HepG2 (cell line): ENCODE measurements at regions not wholly inside any gene's neighbourhood (a gene's known extent, or its start where the extent isn't known, plus 50 kb on each side); places are given as distances from the start of the nearest gene placed in this dataset.

Experiments
- ATAC-seq: fragments of 200-7000 bp; cut with Tn5 transposase; 3 replicates; pipeline ENCODE4 v1.9.1; 2020; ENCODE audit warnings: mild to moderate bottlenecking, moderate library complexity
- BruUV-seq: library from RNA; stranded (reverse); fragments of 400-500 nt; replicated peaks from 2 replicates; lab custom pipeline; 2021; lab: Mats Ljungman, UMichigan
- CTCF ChIA-PET: fragments of 300-600 bp; formaldehyde crosslinking; extraction: SDS; loops from one replicate; lab custom pipeline; 2021; ENCODE audit warnings: low total read pairs, inconsistent platforms, low intra/inter-chr PET ratio; lab: Yijun Ruan, JAX
- POLR2A ChIA-PET: fragments of 350-600 bp; sonication (Branson Sonifier 250); formaldehyde crosslinking; loops from one replicate; lab custom pipeline; 2020; ENCODE audit warnings: antibody characterized with exemption, inconsistent platforms; lab: Yijun Ruan, JAX
- DNase-seq: peaks from one replicate; pipeline ENCODE4 v3.0.0-alpha.2; 2015; ENCODE audit warnings: low spot score
- FAIRE-seq: peaks from 3 replicates; lab custom pipeline; 2011; peaks lifted over from hg19 to GRCh38; lab: Jason Lieb, UNC
- H2AFZ ChIP-seq: one replicate; pipeline ENCODE4 v1.6.1; 2011; ENCODE audit warnings: low read length, inconsistent platforms
- H3K27ac ChIP-seq: fragments of 300-600 bp; 3 replicates; pipeline ENCODE4 v1.8.0; 2011; ENCODE audit warnings: mixed run types, mild to moderate bottlenecking, mixed read lengths, low read length, inconsistent platforms; ENCODE audit not compliant: insufficient read depth; ENCODE audit errors: extremely low read length
- H3K27me3 ChIP-seq, 2 experiments: fragments of 200-600 bp in 1 of 2; 2 replicates in 1 of 2; 3 replicates in 1 of 2; pipeline versions ENCODE4 v1.6.0 to v1.8.0; 2011; ENCODE audit warnings: low read length in 2 of 2, mild to moderate bottlenecking in 2 of 2, moderate library complexity in 2 of 2, inconsistent platforms in 1 of 2; ENCODE audit not compliant: insufficient read depth in 2 of 2, control insufficient read depth in 1 of 2
- H3K36me3 ChIP-seq, 2 experiments: fragments of 200-600 bp in 1 of 2; replicated peaks in 1 of 2; 2 replicates in 1 of 2; 3 replicates in 1 of 2; pipeline versions ENCODE4 v1.5.1 to v1.8.0; 2011; ENCODE audit warnings: low read length in 2 of 2, inconsistent platforms in 1 of 2; ENCODE audit not compliant: insufficient read depth in 2 of 2, control insufficient read depth in 1 of 2
- H3K4me1 ChIP-seq: 2 replicates; pipeline ENCODE4 v1.5.1; 2012; ENCODE audit warnings: low read length, inconsistent platforms; ENCODE audit not compliant: insufficient read depth
- H3K4me2 ChIP-seq: 2 replicates; pipeline ENCODE4 v1.6.0; 2011; ENCODE audit warnings: low read depth, low read length, inconsistent platforms
- H3K4me3 ChIP-seq, 3 experiments: fragments of 200-600 bp in 1 of 3; sonication (generic), shearing (Covaris generic) in 1 of 3; replicated peaks in 1 of 3; 2 replicates each; pipeline ENCODE4 v1.5.1; 2011 to 2016; ENCODE audit warnings: low read length in 3 of 3, inconsistent platforms in 2 of 3, low read depth in 2 of 3, mild to moderate bottlenecking in 2 of 3, control low read depth in 1 of 3, mixed read lengths in 1 of 3; ENCODE audit not compliant: insufficient read depth in 1 of 3
- H3K79me2 ChIP-seq: one replicate; pipeline ENCODE4 v1.6.1; 2011; ENCODE audit warnings: low read length, inconsistent platforms; ENCODE audit not compliant: insufficient read depth
- H3K9ac ChIP-seq: 2 replicates; pipeline ENCODE4 v1.6.0; 2011; ENCODE audit warnings: mild to moderate bottlenecking, low read depth, low read length, inconsistent platforms; ENCODE audit not compliant: insufficient read depth
- H3K9me3 ChIP-seq: 2 replicates; pipeline ENCODE4 v1.5.1; 2012; ENCODE audit warnings: mild to moderate bottlenecking, low read length
- H4K20me1 ChIP-seq: 2 replicates; pipeline ENCODE4 v1.6.0; 2011; ENCODE audit warnings: inconsistent platforms, mild to moderate bottlenecking, low read length, moderate library complexity; ENCODE audit not compliant: insufficient read depth
- HNRNPL ChIP-seq: fragments of 200-400 bp; formaldehyde crosslinking; IDR thresholded peaks from 2 replicates; pipeline ENCODE4 v1.6.1; 2017; ENCODE audit warnings: mild to moderate bottlenecking, low read depth, low read length
- KAT7 ChIP-seq: IDR thresholded peaks from 2 replicates; pipeline ENCODE4 v1.6.1; 2018; ENCODE audit warnings: borderline replicate concordance, missing compliant biosample characterization
- MAZ ChIP-seq, 2 experiments: sonication (generic) in 1 of 2; formaldehyde crosslinking in 1 of 2; IDR thresholded peaks; 2 replicates each; pipeline versions ENCODE4 v1.5.0 to v1.6.1; 2012 to 2020; ENCODE audit warnings: low read depth in 2 of 2, mild to moderate bottlenecking in 2 of 2, borderline replicate concordance in 1 of 2, improper control_type of control experiment in 1 of 2, low read length in 1 of 2, missing genetic modification reagents in 1 of 2, moderate library complexity in 1 of 2
- NFYB ChIP-seq: sonication (generic); formaldehyde crosslinking; IDR thresholded peaks from 2 replicates; pipeline ENCODE4 v1.4.0; 2020; ENCODE audit warnings: missing genetic modification reagents
- PHF21A ChIP-seq: sonication (generic); formaldehyde crosslinking; IDR thresholded peaks from 2 replicates; pipeline ENCODE4 v1.5.0; 2020; ENCODE audit warnings: mild to moderate bottlenecking, missing genetic modification reagents
- WGBS: methylation state at CpG from one replicate; pipeline ENCODE4 v1.1.6; 2017; ENCODE audit warnings: low lambda C conversion rate; 5-methylcytosine and 5-hydroxymethylcytosine counted together
- in situ Hi-C: cut with HindIII; loops from 2 replicates; pipeline ENCODE4 v1.10.0; 2017; ENCODE audit warnings: low pct_unique_long_range_greater_than_20kb; ENCODE audit not compliant: extremely low pct_ligation_motif_present
- intact Hi-C: fragments of 100-400 bp; cut with micrococcal nuclease; formaldehyde crosslinking; loops from one replicate; pipeline ENCODE4 v1.10.0; 2022; ENCODE audit not compliant: unreplicated experiment
- TF ChIP-seq, protein P1 (sequence below): sonication (generic); formaldehyde crosslinking; IDR thresholded peaks from 2 replicates; pipeline ENCODE4 v1.9.0; 2021; ENCODE audit warnings: missing genetic modification reagents, mild to moderate bottlenecking, borderline replicate concordance
- TF ChIP-seq, protein P2 (sequence below): sonication (generic); formaldehyde crosslinking; IDR thresholded peaks from 2 replicates; pipeline ENCODE4 v1.4.0; 2020; ENCODE audit warnings: mild to moderate bottlenecking, missing genetic modification reagents, borderline replicate concordance
- TF ChIP-seq, protein P3 (sequence below): sonication (generic); formaldehyde crosslinking; IDR thresholded peaks from 2 replicates; pipeline ENCODE4 v1.5.0; 2020; ENCODE audit warnings: missing genetic modification reagents

DNA sequence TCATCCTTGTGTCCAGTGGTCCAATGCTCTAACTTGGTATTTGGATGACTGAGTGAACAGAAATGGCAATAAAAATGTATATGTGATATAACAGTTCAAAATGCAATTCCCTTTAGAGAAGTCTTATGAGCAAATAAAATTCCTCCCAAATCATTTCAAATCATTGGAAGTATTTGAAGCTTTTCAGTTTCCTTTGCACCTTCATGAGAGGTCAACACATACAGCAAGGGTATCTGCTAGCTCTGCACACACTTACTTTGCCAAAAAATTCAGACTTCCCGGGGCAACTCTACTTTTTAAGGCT, 423.7 kb downstream of the ATP23 start:
- DNase-seq (no peak), ATAC-seq (no peak), FAIRE-seq (no peak)
- no peak overlapping the region for H3K4me3 ChIP-seq
- no TSS peak for BruUV-seq
- H3K27ac ChIP-seq, result no peak overlapping the region
- CTCF ChIA-PET, result no interaction called here
- in situ Hi-C loops, result no loop called here
- no peaks in the 10 kb centered on the region for H3K9me3 ChIP-seq
- no peaks in the 10 kb centered on the region for H3K27me3 ChIP-seq
- H3K4me1 ChIP-seq, result no peaks in the 10 kb centered on the region
- TF ChIP-seq NFYB (CRISPR knock-in tag), result no peak
- TF ChIP-seq, protein P1, sequence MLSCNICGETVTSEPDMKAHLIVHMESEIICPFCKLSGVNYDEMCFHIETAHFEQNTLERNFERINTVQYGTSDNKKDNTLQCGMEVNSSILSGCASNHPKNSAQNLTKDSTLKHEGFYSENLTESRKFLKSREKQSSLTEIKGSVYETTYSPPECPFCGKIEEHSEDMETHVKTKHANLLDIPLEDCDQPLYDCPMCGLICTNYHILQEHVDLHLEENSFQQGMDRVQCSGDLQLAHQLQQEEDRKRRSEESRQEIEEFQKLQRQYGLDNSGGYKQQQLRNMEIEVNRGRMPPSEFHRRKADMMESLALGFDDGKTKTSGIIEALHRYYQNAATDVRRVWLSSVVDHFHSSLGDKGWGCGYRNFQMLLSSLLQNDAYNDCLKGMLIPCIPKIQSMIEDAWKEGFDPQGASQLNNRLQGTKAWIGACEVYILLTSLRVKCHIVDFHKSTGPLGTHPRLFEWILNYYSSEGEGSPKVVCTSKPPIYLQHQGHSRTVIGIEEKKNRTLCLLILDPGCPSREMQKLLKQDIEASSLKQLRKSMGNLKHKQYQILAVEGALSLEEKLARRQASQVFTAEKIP (CRISPR knock-in tag), result no peak
- no peak for TF ChIP-seq KAT7 (CRISPR knock-in tag)
- no peak for TF ChIP-seq MAZ (IDR thresholded peaks at IDR 0.05; ENCODE audit: borderline replicate concordance, low read depth, low read length)
- no peak for TF ChIP-seq MAZ (CRISPR knock-in tag; IDR thresholded peaks at IDR 0.05; ENCODE audit: low read depth)
- no peak for TF ChIP-seq HNRNPL
- TF ChIP-seq PHF21A (CRISPR knock-in tag), result no peak
- TF ChIP-seq, protein P2, sequence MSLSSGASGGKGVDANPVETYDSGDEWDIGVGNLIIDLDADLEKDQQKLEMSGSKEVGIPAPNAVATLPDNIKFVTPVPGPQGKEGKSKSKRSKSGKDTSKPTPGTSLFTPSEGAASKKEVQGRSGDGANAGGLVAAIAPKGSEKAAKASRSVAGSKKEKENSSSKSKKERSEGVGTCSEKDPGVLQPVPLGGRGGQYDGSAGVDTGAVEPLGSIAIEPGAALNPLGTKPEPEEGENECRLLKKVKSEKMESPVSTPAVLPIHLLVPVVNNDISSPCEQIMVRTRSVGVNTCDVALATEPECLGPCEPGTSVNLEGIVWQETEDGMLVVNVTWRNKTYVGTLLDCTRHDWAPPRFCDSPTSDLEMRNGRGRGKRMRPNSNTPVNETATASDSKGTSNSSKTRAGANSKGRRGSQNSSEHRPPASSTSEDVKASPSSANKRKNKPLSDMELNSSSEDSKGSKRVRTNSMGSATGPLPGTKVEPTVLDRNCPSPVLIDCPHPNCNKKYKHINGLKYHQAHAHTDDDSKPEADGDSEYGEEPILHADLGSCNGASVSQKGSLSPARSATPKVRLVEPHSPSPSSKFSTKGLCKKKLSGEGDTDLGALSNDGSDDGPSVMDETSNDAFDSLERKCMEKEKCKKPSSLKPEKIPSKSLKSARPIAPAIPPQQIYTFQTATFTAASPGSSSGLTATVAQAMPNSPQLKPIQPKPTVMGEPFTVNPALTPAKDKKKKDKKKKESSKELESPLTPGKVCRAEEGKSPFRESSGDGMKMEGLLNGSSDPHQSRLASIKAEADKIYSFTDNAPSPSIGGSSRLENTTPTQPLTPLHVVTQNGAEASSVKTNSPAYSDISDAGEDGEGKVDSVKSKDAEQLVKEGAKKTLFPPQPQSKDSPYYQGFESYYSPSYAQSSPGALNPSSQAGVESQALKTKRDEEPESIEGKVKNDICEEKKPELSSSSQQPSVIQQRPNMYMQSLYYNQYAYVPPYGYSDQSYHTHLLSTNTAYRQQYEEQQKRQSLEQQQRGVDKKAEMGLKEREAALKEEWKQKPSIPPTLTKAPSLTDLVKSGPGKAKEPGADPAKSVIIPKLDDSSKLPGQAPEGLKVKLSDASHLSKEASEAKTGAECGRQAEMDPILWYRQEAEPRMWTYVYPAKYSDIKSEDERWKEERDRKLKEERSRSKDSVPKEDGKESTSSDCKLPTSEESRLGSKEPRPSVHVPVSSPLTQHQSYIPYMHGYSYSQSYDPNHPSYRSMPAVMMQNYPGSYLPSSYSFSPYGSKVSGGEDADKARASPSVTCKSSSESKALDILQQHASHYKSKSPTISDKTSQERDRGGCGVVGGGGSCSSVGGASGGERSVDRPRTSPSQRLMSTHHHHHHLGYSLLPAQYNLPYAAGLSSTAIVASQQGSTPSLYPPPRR (CRISPR knock-in tag), result no peak
- TF ChIP-seq, protein P3, sequence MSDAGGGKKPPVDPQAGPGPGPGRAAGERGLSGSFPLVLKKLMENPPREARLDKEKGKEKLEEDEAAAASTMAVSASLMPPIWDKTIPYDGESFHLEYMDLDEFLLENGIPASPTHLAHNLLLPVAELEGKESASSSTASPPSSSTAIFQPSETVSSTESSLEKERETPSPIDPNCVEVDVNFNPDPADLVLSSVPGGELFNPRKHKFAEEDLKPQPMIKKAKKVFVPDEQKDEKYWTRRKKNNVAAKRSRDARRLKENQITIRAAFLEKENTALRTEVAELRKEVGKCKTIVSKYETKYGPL, result no peak
- 0% methylated on average over 1 of the region's 1 CpG for WGBS
- POLR2A ChIA-PET, result no interaction called here
- no peaks in the 10 kb centered on the region for H3K36me3 ChIP-seq
- no peak overlapping the region for H3K4me2 ChIP-seq
- no peaks in the 10 kb centered on the region for H4K20me1 ChIP-seq
- H3K9ac ChIP-seq, result no peak overlapping the region
- intact Hi-C loops, result no loop called here
- H3K79me2 ChIP-seq, result no peaks in the 10 kb centered on the region
- no peak overlapping the region for H2AFZ ChIP-seq
